ENCODE measurements at regions not wholly inside any gene's neighbourhood (a gene's known extent, or its start where the extent isn't known, plus 50 kb on each side); places are given as distances from the start of the nearest gene placed in this dataset.

GRCh38 chr11:116598036-116598435 lies 174.8 kb downstream of the BUD13 start:
- TF ChIP-seq CTCF (IDR thresholded peaks at IDR 0.05): no peak
- no peak for TF ChIP-seq POLR2A (IDR thresholded peaks at IDR 0.05)
- TF ChIP-seq EP300 (IDR thresholded peaks at IDR 0.05): no peak

Data from suprapubic skin (tissue), 3 donors.